SH-SY5Y (cell line): ENCODE measurements at regions not wholly inside any gene's neighbourhood (a gene's known extent, or its start where the extent isn't known, plus 50 kb on each side); places are given as distances from the start of the nearest gene placed in this dataset.

ENCODE experiments used
- GATA2 ChIP-seq: IDR thresholded peaks from 2 replicates; pipeline ENCODE4 v1.6.1; 2011; ENCODE audit warnings: mild to moderate bottlenecking, low read depth, low read length
- GATA3 ChIP-seq: IDR thresholded peaks from 2 replicates; pipeline ENCODE4 v1.6.1; 2011; ENCODE audit warnings: low read depth, mild to moderate bottlenecking, low read length, moderate library complexity

DNA sequence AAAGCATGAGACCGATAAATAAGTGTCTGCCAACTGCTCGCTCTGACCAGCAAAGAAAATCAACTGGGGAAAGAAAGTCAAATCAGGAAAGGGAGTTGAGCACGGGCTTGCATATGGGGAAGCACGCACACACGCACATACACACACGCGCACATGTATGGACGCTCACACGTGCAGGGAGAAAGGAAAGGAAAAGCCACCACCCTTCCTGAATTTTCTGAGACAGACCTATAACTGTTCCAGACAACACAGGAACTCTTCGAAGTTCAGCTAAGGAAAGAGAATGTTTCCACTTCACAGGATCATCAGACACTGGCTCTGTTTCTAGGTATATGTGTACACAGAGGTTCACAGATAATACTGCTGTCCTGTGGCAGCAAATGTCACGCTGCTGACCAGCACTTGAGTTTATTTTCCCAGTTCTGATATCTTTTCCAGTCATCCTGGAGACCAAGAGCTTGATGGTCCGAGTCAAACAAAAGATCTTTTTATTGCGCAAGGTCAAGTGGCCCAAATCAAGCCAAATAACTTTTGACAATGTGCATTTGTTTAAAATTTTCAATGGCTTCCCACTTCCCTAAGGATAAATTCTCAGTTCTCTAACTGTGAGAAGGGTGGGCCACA lies 82.1 kb upstream of the TMCC3 start:
- no peak for TF ChIP-seq GATA2
- TF ChIP-seq GATA3: no peak
